AG09319 (cell line): ENCODE measurements at regions not wholly inside any gene's neighbourhood (a gene's known extent, or its start where the extent isn't known, plus 50 kb on each side); places are given as distances from the start of the nearest gene placed in this dataset.
A peak's percentile ranks its signal among the peaks of the same experiment; 100 is the strongest.

Experiments
- DNase-seq: peaks from one replicate; pipeline ENCODE4 v3.0.0-alpha.2; 2010; ENCODE audit warnings: low read depth; ENCODE audit errors: extremely low read depth
- TF ChIP-seq, protein P1 (sequence below): IDR thresholded peaks from 2 replicates; pipeline ENCODE4 v1.5.1; 2011; ENCODE audit warnings: low read depth, mild to moderate bottlenecking, inconsistent platforms, low read length, moderate library complexity

DNA sequence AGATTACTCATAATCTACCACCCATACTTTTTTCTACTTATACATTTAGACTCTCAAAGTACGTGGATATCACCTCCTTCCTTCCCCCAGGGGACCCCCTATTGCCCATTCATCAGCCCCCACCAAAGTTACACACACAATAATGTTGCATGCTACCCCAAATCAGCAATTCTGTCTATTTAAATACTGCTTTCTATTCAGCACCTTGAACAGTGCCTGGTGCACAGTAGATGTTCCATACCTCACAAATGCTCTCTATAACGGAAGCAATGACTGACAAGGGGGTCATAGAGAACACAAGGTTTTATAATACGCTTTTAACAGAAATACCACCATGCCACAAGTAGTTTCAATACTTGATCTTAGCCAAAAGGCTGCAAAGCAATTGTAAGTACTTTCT lies 370.7 kb downstream of the MIAT start:
- DNase-seq, result no peak
- TF ChIP-seq, protein P1, sequence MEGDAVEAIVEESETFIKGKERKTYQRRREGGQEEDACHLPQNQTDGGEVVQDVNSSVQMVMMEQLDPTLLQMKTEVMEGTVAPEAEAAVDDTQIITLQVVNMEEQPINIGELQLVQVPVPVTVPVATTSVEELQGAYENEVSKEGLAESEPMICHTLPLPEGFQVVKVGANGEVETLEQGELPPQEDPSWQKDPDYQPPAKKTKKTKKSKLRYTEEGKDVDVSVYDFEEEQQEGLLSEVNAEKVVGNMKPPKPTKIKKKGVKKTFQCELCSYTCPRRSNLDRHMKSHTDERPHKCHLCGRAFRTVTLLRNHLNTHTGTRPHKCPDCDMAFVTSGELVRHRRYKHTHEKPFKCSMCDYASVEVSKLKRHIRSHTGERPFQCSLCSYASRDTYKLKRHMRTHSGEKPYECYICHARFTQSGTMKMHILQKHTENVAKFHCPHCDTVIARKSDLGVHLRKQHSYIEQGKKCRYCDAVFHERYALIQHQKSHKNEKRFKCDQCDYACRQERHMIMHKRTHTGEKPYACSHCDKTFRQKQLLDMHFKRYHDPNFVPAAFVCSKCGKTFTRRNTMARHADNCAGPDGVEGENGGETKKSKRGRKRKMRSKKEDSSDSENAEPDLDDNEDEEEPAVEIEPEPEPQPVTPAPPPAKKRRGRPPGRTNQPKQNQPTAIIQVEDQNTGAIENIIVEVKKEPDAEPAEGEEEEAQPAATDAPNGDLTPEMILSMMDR, result no peak

DNA sequence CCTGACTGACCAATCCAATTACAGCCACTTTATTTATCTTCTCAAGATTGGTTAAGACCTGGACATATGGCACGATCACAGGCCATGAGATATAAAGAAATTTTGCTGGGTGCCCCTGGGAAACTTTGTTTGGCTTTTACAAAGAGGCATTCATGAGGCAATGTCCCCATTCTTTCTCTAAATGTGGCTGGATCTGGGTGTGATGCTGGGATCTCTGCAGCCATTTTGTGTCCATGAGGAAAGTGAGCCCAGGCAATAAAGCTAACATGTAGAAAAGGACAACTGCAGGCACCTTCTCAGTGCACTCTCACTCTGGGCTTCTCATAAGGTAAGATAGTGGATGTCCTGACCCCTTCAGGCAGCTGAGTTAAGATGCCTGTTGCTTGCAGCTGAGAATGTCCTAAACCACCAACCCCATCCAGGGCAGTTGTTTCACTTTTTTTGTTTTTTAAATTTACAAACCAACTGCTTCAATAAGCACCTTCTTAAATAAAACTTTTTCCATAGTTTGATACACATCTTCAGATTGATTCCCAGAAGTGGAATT lies 372.3 kb downstream of the MIAT start:
- DNase-seq, result no peak
- TF ChIP-seq, protein P1, result no peak; the same call in 1 of the 2 replicates

- no peak for DNase-seq
- TF ChIP-seq, protein P1, result peak; percentile 38
Observed at GRCh38 chr22:27032091-27032761, 374.8 kb downstream of the MIAT start.

GRCh38 chr22:27041745-27042310 lies 384.4 kb downstream of the MIAT start:
- TF ChIP-seq, protein P1, result no peak
- DNase-seq, result no peak

DNA sequence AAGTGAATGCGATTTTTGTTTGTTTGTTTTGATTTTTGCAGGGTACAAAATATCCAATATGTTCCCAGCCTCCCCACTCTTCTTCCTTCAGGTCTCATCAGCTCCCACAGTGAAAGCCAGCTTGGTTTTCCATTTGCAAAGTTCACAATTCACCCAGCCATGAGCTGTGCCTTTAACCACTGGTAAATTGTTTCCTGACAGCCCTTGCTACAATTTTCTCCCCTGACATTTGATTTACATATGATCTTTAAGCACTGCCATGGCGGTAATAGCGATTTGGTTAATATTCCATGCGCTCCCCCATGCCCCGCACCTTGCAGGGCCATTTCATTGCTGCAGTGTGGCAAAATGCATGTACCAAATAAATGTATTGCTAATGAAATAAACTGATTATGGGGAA lies 385.9 kb downstream of the MIAT start:
- no peak for DNase-seq
- TF ChIP-seq, protein P1, result no peak

- TF ChIP-seq, protein P1, result no peak
Observed at GRCh38 chr22:27045103-27045947, 387.9 kb downstream of the MIAT start.

DNA sequence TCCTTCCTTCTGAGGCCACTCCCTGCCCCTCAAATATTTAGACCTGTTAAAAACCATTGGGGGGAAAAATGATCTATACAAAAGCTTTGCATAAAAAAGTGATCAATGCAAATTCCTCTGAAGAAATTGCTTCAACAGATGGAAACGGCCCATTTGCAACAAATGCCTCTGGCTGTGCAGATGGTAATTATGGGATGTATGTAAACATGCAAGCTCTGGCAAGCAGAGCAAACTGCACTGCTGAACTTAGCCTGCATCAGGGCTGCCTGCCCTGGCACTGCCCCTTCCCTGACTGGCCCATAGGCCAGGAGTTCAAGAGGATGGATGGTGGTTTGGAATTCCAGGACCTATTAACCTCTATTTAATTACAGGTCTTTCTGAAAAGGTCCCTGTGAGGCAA lies 388.7 kb downstream of the MIAT start:
- no peak for DNase-seq
- TF ChIP-seq, protein P1, result no peak

More at GRCh38 chr22:27045103-27045947, 387.9 kb downstream of the MIAT start:
- no peak for DNase-seq
